Cardiac fibroblast (primary cell): ENCODE measurements at regions not wholly inside any gene's neighbourhood (a gene's known extent, or its start where the extent isn't known, plus 50 kb on each side); places are given as distances from the start of the nearest gene placed in this dataset.

Experiments
- DNase-seq, 2 donors: peaks; one replicate each; pipeline versions ENCODE4 v3.0.0 to v3.0.0-alpha.2; 2010; ENCODE audit warnings: low read depth in 2 of 2
- H3K4me3 ChIP-seq, 2 donors: replicated peaks in 1 of 2; 1 replicate in 1 of 2; 2 replicates in 1 of 2; pipeline ENCODE4 v1.5.1; 2011; ENCODE audit warnings: low read depth in 2 of 2, low read length in 2 of 2, mild to moderate bottlenecking in 2 of 2, moderate library complexity in 1 of 2
- TF ChIP-seq, protein P1 (sequence below): IDR thresholded peaks from one replicate; pipeline ENCODE4 v1.5.1; 2011; ENCODE audit warnings: low read depth, mild to moderate bottlenecking, low read length, inconsistent platforms

DNA sequence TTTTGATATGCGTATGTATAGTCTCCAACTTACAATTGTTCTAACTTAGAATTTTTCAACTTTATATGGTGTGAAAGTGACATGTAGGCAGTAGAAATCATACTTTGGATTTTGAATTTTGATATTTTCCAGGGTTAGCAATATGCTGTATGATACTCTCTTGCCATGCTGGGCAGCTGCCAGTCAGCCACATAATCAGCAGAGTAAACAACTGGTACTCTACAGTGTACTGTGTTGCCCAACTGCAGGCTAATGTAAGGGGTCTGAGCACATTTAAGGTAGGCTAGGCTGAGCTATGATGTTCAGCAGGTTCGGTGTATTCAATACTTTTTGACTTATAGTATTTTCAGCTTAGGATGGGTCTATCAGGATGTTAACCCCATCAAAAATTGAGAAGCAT is 52.0 kb upstream of the RYK start:
- no peak overlapping the region for H3K4me3 ChIP-seq
- no peak for DNase-seq
- TF ChIP-seq, protein P1, sequence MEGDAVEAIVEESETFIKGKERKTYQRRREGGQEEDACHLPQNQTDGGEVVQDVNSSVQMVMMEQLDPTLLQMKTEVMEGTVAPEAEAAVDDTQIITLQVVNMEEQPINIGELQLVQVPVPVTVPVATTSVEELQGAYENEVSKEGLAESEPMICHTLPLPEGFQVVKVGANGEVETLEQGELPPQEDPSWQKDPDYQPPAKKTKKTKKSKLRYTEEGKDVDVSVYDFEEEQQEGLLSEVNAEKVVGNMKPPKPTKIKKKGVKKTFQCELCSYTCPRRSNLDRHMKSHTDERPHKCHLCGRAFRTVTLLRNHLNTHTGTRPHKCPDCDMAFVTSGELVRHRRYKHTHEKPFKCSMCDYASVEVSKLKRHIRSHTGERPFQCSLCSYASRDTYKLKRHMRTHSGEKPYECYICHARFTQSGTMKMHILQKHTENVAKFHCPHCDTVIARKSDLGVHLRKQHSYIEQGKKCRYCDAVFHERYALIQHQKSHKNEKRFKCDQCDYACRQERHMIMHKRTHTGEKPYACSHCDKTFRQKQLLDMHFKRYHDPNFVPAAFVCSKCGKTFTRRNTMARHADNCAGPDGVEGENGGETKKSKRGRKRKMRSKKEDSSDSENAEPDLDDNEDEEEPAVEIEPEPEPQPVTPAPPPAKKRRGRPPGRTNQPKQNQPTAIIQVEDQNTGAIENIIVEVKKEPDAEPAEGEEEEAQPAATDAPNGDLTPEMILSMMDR, result no peak

DNA sequence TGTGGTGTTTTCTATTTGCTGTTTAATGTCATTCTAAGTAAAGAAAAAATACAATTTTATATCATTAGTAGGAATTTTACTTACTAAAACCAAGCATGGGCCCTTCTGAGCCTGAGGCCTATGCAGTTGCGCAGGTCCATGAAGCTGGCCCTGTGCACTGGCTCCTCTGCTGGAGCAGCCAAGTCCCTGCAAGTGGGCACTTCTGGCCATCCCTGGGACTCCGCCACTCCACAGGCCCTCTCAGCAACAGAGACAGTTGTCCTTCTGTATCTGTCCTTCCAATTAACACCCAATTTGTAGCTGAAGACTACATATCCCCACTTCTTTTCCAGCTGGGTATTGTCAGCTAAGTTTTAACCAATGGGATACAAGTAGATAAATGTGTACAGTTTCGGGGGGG is 49.9 kb upstream of the RYK start:
- H3K4me3 ChIP-seq, result no peak overlapping the region
- DNase-seq, result no peak
- TF ChIP-seq, protein P1, result peak; percentile 36
